GM12872 (cell line): ENCODE measurements at regions not wholly inside any gene's neighbourhood (a gene's known extent, or its start where the extent isn't known, plus 50 kb on each side); places are given as distances from the start of the nearest gene placed in this dataset.

ENCODE experiments used
- TF ChIP-seq, protein P1 (sequence below): IDR thresholded peaks from 3 replicates; pipeline ENCODE4 v1.5.1; 2011; ENCODE audit warnings: low read depth, mild to moderate bottlenecking, low read length, moderate library complexity; ENCODE audit not compliant: insufficient read depth

DNA sequence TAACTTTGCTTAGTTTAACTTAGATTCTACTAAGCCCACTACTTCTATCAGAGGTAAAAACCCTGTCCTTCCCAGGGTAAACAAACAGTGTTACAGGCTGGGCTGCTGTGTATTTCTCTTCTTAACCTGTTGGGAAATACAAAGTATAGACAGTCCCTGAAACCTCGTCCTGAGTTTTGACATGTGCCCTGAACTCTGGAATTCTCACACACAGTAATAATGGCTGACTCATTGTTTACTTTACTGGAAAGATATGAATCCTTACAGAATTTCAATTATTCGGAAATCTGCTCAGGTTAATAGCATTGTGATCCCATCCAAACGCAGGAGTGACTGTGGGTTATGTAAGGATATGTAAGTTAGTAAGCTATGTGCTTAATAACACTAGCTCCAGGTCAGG is 199.1 kb downstream of the TMEM114 start:
- TF ChIP-seq, protein P1, sequence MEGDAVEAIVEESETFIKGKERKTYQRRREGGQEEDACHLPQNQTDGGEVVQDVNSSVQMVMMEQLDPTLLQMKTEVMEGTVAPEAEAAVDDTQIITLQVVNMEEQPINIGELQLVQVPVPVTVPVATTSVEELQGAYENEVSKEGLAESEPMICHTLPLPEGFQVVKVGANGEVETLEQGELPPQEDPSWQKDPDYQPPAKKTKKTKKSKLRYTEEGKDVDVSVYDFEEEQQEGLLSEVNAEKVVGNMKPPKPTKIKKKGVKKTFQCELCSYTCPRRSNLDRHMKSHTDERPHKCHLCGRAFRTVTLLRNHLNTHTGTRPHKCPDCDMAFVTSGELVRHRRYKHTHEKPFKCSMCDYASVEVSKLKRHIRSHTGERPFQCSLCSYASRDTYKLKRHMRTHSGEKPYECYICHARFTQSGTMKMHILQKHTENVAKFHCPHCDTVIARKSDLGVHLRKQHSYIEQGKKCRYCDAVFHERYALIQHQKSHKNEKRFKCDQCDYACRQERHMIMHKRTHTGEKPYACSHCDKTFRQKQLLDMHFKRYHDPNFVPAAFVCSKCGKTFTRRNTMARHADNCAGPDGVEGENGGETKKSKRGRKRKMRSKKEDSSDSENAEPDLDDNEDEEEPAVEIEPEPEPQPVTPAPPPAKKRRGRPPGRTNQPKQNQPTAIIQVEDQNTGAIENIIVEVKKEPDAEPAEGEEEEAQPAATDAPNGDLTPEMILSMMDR: no peak

GRCh38 chr16:8388684-8389083 is 201.6 kb downstream of the TMEM114 start:
- TF ChIP-seq, protein P1: no peak

DNA sequence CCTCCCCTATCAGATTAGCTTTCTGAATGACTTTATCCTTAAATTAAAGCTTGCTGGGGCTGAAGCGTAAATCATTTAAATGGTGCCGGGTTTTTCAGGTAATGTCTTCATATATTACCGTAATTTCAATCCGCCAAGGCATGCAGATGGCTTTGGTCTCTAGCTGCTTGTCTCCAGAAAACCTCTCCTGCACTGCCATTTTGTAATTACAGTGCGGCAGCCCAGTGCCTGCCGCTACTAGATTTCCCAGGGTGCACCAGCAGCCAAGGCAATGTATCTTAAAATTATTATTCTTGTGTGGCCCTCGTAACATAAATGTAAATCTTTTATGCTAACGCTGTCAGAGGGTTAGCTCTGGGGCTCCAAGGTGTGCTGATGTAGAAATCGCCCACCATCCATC is 208.5 kb downstream of the TMEM114 start:
- TF ChIP-seq, protein P1: no peak

DNA sequence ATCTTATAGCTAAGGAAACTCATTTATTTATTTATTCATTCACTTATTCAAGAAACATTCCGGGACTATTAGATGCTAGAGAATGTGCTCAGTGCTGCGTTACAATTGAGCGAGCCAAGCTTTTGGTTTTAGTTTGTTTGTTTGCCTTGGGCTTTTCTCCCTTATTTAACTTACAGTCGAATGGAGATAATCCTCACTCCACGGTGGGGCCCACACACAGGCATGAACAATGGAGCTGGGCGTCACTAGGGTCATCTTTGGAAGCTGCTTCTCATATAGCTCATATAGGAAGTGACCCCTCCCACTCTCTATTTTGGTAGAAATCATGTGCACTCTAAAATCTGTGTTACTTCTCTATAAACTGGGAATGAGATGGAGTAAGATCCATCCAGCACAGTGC is 210.0 kb downstream of the TMEM114 start:
- TF ChIP-seq, protein P1: no peak

DNA sequence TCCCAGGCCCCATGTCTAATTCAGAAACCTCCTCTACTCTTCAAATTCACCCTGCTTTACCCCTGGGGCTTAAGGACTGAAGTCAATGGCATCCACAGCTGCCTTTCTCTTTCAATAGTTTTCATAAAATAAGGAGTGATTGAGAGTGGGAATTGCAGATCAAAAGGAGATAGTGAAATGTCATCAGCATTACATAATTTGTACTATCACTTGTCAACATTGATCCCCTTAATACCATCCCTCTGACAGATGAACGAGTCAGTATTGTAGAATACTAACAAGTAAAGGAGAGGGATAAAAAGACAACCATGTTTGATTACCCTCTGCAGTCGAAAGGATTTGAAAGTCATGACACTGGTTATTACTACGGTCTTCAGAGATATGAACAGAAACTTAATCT is 212.4 kb downstream of the TMEM114 start:
- TF ChIP-seq, protein P1: no peak

- TF ChIP-seq, protein P1: no peak
These were observed 213.5 kb downstream of the TMEM114 start for GRCh38 chr16:8376858-8377257.

GRCh38 chr16:8376430-8376829 is 213.9 kb downstream of the TMEM114 start:
- TF ChIP-seq, protein P1: no peak

DNA sequence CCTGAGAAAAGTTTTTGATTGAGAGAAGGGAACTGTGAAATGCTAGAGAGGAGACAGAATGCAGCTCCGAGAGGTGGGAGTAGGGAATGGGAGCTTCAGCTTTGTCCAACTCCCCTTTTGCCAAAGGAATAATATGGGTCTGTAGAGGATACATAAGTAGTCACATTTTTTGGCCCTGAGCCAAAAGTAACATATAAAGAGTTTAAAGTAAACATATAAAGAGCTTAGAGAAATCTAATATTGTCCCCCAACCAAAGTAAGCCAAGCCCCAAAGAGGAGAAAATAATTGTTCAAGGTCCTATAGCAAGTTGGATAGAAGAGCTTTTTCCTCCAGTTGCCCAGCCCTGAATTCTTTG is 215.1 kb downstream of the TMEM114 start:
- TF ChIP-seq, protein P1: no peak
